SK-N-SH (cell line): ENCODE measurements at regions not wholly inside any gene's neighbourhood (a gene's known extent, or its start where the extent isn't known, plus 50 kb on each side); places are given as distances from the start of the nearest gene placed in this dataset.

Experiments
- CTCF ChIA-PET: fragments of 300-600, 350-600 bp; formaldehyde crosslinking; extraction: SDS; loops from one replicate; lab custom pipeline; 2021; lab: Yijun Ruan, JAX
- POLR2A ChIA-PET: fragments of 350-600 bp; sonication (Branson Sonifier 250); formaldehyde crosslinking; extraction: SDS; loops from one replicate; lab custom pipeline; 2020; ENCODE audit warnings: antibody characterized with exemption, inconsistent platforms; lab: Yijun Ruan, JAX
- DNase-seq: peaks from one replicate; pipeline ENCODE4 v3.0.0; 2012
- H2AFZ ChIP-seq: fragments of 200-600 bp; sonication (generic); 2 replicates; pipeline ENCODE4 v1.8.1; 2016; ENCODE audit warnings: antibody characterized with exemption, mild to moderate bottlenecking, low read depth
- H3F3A ChIP-seq: fragments of 200-600 bp; sonication (generic); replicated peaks from 2 replicates; pipeline ENCODE3; 2016; ENCODE audit warnings: antibody characterized with exemption, mild to moderate bottlenecking; ENCODE audit not compliant: insufficient read depth
- H3K27ac ChIP-seq, 2 experiments: fragments of 200-500 bp in 1 of 2; fragments of 200-600 bp in 1 of 2; sonication (Bioruptor generic) in 1 of 2; sonication (generic), shearing (Covaris generic) in 1 of 2; 2 replicates each; pipeline versions ENCODE4 v1.5.1 to v1.6.1; 2014 to 2016; ENCODE audit warnings: low read depth in 2 of 2, inconsistent platforms in 1 of 2, low read length in 1 of 2, mild to moderate bottlenecking in 1 of 2, mixed read lengths in 1 of 2
- H3K27me3 ChIP-seq: fragments of 200-600 bp; sonication (generic), shearing (Covaris generic); 2 replicates; pipeline ENCODE4 v1.6.1; 2016; ENCODE audit warnings: mixed run types; ENCODE audit not compliant: insufficient read depth
- H3K36me3 ChIP-seq, 2 experiments: fragments of 200-500 bp in 1 of 2; fragments of 200-600 bp in 1 of 2; sonication (Bioruptor generic) in 1 of 2; sonication (generic) in 1 of 2; replicated peaks in 1 of 2; 2 replicates each; pipeline versions ENCODE3 to v1.5.1; 2014 to 2016; ENCODE audit warnings: low read length in 1 of 2, mild to moderate bottlenecking in 1 of 2; ENCODE audit not compliant: insufficient read depth in 2 of 2, control insufficient read depth in 1 of 2
- H3K4me1 ChIP-seq, 2 experiments: fragments of 200-500 bp in 1 of 2; fragments of 200-600 bp in 1 of 2; sonication (Bioruptor generic) in 1 of 2; sonication (generic), shearing (Covaris generic) in 1 of 2; 2 replicates each; pipeline versions ENCODE4 v1.5.1 to v1.6.1; 2014 to 2016; ENCODE audit warnings: low read depth in 1 of 2, low read length in 1 of 2, mixed run types in 1 of 2; ENCODE audit not compliant: insufficient read depth in 2 of 2, control insufficient read depth in 1 of 2
- H3K4me2 ChIP-seq: fragments of 200-600 bp; sonication (generic), shearing (Covaris generic); 2 replicates; pipeline ENCODE4 v1.6.1; 2017; ENCODE audit warnings: mixed run types
- H3K4me3 ChIP-seq, 2 experiments: fragments of 200-500 bp in 1 of 2; fragments of 200-600 bp in 1 of 2; sonication (Bioruptor generic) in 1 of 2; sonication (generic), shearing (Covaris generic) in 1 of 2; 2 replicates each; pipeline versions ENCODE4 v1.5.1 to v1.8.1; 2014 to 2016; ENCODE audit warnings: low read depth in 2 of 2, inconsistent platforms in 1 of 2, low read length in 1 of 2, mild to moderate bottlenecking in 1 of 2, mixed read lengths in 1 of 2, moderate library complexity in 1 of 2
- H3K79me2 ChIP-seq: fragments of 200-600 bp; sonication (generic); 2 replicates; pipeline ENCODE4 v1.8.1; 2017; ENCODE audit warnings: mild to moderate bottlenecking; ENCODE audit not compliant: insufficient read depth
- H3K9ac ChIP-seq: fragments of 200-600 bp; sonication (generic); 2 replicates; pipeline ENCODE4 v1.6.1; 2017; ENCODE audit warnings: mixed run types
- H3K9me2 ChIP-seq: fragments of 200-600 bp; sonication (generic); 2 replicates; pipeline ENCODE4 v1.6.1; 2017; ENCODE audit warnings: mixed run types
- H3K9me3 ChIP-seq: fragments of 200-600 bp; sonication (generic); 2 replicates; pipeline ENCODE4 v1.6.1; 2017; ENCODE audit warnings: mixed run types, mild to moderate bottlenecking, moderate library complexity
- H4K20me1 ChIP-seq: fragments of 200-600 bp; sonication (generic); 2 replicates; pipeline ENCODE4 v1.6.1; 2017; ENCODE audit warnings: mild to moderate bottlenecking, mixed run types; ENCODE audit not compliant: insufficient read depth
- EZH2phosphoT487 ChIP-seq: fragments of 200-600 bp; sonication (generic); IDR thresholded peaks from 2 replicates; pipeline ENCODE4 v1.6.1; 2017; ENCODE audit warnings: low read depth, mixed run types, mild to moderate bottlenecking, antibody characterized with exemption, moderate library complexity, borderline replicate concordance
- FOSL2 ChIP-seq: IDR thresholded peaks from 2 replicates; pipeline ENCODE4 v1.4.0; 2012; ENCODE audit warnings: low read depth, mild to moderate bottlenecking, moderate library complexity, borderline replicate concordance
- FOXM1 ChIP-seq: IDR thresholded peaks from 2 replicates; pipeline ENCODE4 v1.4.0; 2012; ENCODE audit warnings: low read depth, mild to moderate bottlenecking
- JUND ChIP-seq: IDR thresholded peaks from 2 replicates; pipeline ENCODE4 v1.4.0; 2012
- MXI1 ChIP-seq: IDR thresholded peaks from 2 replicates; pipeline ENCODE4 v1.6.1; 2012; ENCODE audit warnings: mild to moderate bottlenecking, low read depth, low read length, improper control_type of control experiment
- NRF1 ChIP-seq: IDR thresholded peaks from 2 replicates; pipeline ENCODE4 v1.6.1; 2012; ENCODE audit warnings: low read depth, mild to moderate bottlenecking, low read length
- RCOR1 ChIP-seq: fragments of 150-350 bp; IDR thresholded peaks from 2 replicates; pipeline ENCODE4 v1.6.1; 2017; ENCODE audit warnings: antibody characterized with exemption, low read length
- RXRA ChIP-seq: IDR thresholded peaks from 2 replicates; pipeline ENCODE4 v1.4.0; 2012; ENCODE audit warnings: low read depth, mild to moderate bottlenecking, borderline replicate concordance
- SIN3A ChIP-seq: IDR thresholded peaks from 2 replicates; pipeline ENCODE4 v1.6.1; 2012; ENCODE audit warnings: low read depth, mild to moderate bottlenecking, low read length, moderate library complexity, borderline replicate concordance
- SMC3 ChIP-seq: IDR thresholded peaks from 2 replicates; pipeline ENCODE4 v1.6.1; 2012; ENCODE audit warnings: low read depth, low read length, improper control_type of control experiment
- TAF1 ChIP-seq: IDR thresholded peaks from 2 replicates; pipeline ENCODE4 v1.6.1; 2012; ENCODE audit warnings: low read depth, mild to moderate bottlenecking, low read length, moderate library complexity, borderline replicate concordance
- YY1 ChIP-seq: IDR thresholded peaks from 2 replicates; pipeline ENCODE4 v1.4.0; 2012; ENCODE audit warnings: low read depth, mild to moderate bottlenecking
- WGBS: methylation state at CpG from one replicate; pipeline ENCODE4 v1.1.6; 2017; ENCODE audit warnings: low lambda C conversion rate; 5-methylcytosine and 5-hydroxymethylcytosine counted together
- TF ChIP-seq, protein P1 (sequence below): IDR thresholded peaks from 2 replicates; pipeline ENCODE4 v1.4.0; 2012; ENCODE audit warnings: low read depth, borderline replicate concordance
- TF ChIP-seq, protein P2 (sequence below): fragments of 150-350 bp; IDR thresholded peaks from 2 replicates; pipeline ENCODE4 v1.6.1; 2016; ENCODE audit warnings: mild to moderate bottlenecking, low read depth, low read length
- TF ChIP-seq, protein P3 (sequence below): IDR thresholded peaks from 2 replicates; pipeline ENCODE4 v1.6.1; 2012; ENCODE audit warnings: mild to moderate bottlenecking, low read depth, low read length, moderate library complexity
- TF ChIP-seq, protein P4 (sequence below): IDR thresholded peaks from 2 replicates; pipeline ENCODE4 v1.4.0; 2012; ENCODE audit warnings: low read depth

DNA sequence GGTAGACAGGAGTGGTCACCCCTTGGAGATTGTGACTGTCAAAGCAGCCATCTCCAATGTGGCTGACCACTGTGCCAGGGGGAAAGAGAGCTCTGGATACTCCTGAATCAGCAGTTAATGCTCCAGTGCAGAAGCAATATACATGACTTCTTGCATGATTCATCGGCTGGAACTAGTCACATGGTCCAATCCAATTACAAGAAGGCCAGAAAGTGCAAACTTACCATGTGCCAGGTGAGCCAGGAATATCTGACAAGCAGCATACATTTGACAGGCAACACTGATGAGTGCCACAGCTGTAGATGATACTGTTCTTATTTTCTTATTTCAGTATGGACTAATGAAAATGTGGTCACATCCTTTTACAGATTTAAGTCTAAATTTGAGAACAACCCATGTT is 440.0 kb upstream of the MPDZ start:
- no peaks in the 10 kb centered on the region for H4K20me1 ChIP-seq
- H3K79me2 ChIP-seq, result no peaks in the 10 kb centered on the region
- H3K4me1 ChIP-seq, result peaks cover 3 to 5% of the 10 kb centered on the region in 2 experiments; a peak in 2 of 4 replicates
- H3K36me3 ChIP-seq, result no peaks in the 10 kb centered on the region
- no peak for DNase-seq
- no peak overlapping the region for H3K27ac ChIP-seq
- no peak overlapping the region for H3K9ac ChIP-seq
- no peaks in the 10 kb centered on the region for H3F3A ChIP-seq
- H3K27me3 ChIP-seq, result no peaks in the 10 kb centered on the region
- no peaks in the 10 kb centered on the region for H3K9me2 ChIP-seq
- H3K4me3 ChIP-seq, result no peak overlapping the region
- TF ChIP-seq EZH2phosphoT487, result no peak
- no peak for TF ChIP-seq JUND
- TF ChIP-seq TAF1, result no peak
- TF ChIP-seq, protein P1, sequence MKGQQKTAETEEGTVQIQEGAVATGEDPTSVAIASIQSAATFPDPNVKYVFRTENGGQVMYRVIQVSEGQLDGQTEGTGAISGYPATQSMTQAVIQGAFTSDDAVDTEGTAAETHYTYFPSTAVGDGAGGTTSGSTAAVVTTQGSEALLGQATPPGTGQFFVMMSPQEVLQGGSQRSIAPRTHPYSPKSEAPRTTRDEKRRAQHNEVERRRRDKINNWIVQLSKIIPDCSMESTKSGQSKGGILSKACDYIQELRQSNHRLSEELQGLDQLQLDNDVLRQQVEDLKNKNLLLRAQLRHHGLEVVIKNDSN, result peak; percentile 57; the same call in 1 of the 2 replicates
- TF ChIP-seq SIN3A, result no peak
- TF ChIP-seq FOSL2, result 0 out of 2 replicates have a peak, but pooled peaks have one; percentile 2
- TF ChIP-seq MXI1, result no peak
- TF ChIP-seq NRF1, result no peak
- TF ChIP-seq, protein P2, sequence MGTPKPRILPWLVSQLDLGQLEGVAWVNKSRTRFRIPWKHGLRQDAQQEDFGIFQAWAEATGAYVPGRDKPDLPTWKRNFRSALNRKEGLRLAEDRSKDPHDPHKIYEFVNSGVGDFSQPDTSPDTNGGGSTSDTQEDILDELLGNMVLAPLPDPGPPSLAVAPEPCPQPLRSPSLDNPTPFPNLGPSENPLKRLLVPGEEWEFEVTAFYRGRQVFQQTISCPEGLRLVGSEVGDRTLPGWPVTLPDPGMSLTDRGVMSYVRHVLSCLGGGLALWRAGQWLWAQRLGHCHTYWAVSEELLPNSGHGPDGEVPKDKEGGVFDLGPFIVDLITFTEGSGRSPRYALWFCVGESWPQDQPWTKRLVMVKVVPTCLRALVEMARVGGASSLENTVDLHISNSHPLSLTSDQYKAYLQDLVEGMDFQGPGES, result no peak
- TF ChIP-seq, protein P3, sequence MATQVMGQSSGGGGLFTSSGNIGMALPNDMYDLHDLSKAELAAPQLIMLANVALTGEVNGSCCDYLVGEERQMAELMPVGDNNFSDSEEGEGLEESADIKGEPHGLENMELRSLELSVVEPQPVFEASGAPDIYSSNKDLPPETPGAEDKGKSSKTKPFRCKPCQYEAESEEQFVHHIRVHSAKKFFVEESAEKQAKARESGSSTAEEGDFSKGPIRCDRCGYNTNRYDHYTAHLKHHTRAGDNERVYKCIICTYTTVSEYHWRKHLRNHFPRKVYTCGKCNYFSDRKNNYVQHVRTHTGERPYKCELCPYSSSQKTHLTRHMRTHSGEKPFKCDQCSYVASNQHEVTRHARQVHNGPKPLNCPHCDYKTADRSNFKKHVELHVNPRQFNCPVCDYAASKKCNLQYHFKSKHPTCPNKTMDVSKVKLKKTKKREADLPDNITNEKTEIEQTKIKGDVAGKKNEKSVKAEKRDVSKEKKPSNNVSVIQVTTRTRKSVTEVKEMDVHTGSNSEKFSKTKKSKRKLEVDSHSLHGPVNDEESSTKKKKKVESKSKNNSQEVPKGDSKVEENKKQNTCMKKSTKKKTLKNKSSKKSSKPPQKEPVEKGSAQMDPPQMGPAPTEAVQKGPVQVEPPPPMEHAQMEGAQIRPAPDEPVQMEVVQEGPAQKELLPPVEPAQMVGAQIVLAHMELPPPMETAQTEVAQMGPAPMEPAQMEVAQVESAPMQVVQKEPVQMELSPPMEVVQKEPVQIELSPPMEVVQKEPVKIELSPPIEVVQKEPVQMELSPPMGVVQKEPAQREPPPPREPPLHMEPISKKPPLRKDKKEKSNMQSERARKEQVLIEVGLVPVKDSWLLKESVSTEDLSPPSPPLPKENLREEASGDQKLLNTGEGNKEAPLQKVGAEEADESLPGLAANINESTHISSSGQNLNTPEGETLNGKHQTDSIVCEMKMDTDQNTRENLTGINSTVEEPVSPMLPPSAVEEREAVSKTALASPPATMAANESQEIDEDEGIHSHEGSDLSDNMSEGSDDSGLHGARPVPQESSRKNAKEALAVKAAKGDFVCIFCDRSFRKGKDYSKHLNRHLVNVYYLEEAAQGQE, result no peak
- no peak for TF ChIP-seq YY1
- no peak overlapping the region for H3K4me2 ChIP-seq
- ChIA-PET POLR2A (no interaction called here), CTCF (no interaction called here)
- H2AFZ ChIP-seq, result no peak overlapping the region
- peaks cover 3% of the 10 kb centered on the region; the same call in 1 of the 2 replicates for H3K9me3 ChIP-seq
- 30% methylated on average over 1 of the region's 1 CpG for WGBS

DNA sequence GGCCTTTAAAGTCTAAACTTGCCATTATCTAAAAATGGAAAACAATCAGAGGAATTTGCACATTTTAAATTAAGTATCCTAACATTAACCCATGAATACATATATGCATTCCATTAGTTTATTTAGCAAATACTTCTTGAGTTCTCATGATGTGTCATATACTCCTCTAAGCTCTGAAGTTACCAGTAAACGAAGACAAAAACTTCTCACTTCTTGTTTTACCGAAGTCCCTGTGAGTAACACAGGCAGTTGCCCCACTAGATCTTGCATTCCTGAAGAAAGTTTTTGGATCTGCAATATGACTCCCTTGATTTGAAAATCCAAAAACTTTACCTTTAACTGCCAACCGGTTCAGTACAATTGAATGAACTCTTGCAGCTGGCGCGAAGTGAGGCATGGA is 439.0 kb upstream of the MPDZ start:
- CTCF ChIA-PET, result interaction anchor here (1.1 kb wide), 1 partner anchor 15 kb away, joined by 3 read pairs; no protein-coding TSS in a partner anchor
- no peak overlapping the region for H3K27ac ChIP-seq

More for the DNA sequence above, 439.0 kb upstream of the MPDZ start:
- Histone ChIP-seq H3K36me3 (no peaks in the 10 kb centered on the region), H3K9ac (no peak overlapping the region), H4K20me1 (no peaks in the 10 kb centered on the region), H3K4me1 (peaks cover 3 to 5% of the 10 kb centered on the region in 2 experiments; a peak in 2 of 4 replicates), H3F3A (no peaks in the 10 kb centered on the region), H3K27me3 (no peaks in the 10 kb centered on the region), H3K9me2 (no peaks in the 10 kb centered on the region), H3K9me3 (peaks cover 3% of the 10 kb centered on the region; the same call in 1 of the 2 replicates), H3K4me2 (no peak overlapping the region), H3K79me2 (no peaks in the 10 kb centered on the region), H3K4me3 (no peak overlapping the region), H2AFZ (0 out of 2 replicates have a peak overlapping the region, but pooled peaks have one; percentile 59)
- WGBS, result 87% methylated on average over 5 of the region's 5 CpGs
- DNase-seq, result no peak
- POLR2A ChIA-PET, result no interaction called here
- TF ChIP-seq FOXM1, result no peak
- TF ChIP-seq RXRA, result no peak
- TF ChIP-seq RCOR1, result no peak
- no peak for TF ChIP-seq TAF1
- TF ChIP-seq SMC3, result no peak
- TF ChIP-seq, protein P4, sequence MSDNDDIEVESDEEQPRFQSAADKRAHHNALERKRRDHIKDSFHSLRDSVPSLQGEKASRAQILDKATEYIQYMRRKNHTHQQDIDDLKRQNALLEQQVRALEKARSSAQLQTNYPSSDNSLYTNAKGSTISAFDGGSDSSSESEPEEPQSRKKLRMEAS, result no peak
- no peak for TF ChIP-seq NRF1
